CD14-positive monocyte (primary cell): ENCODE measurements at regions not wholly inside any gene's neighbourhood (a gene's known extent, or its start where the extent isn't known, plus 50 kb on each side); places are given as distances from the start of the nearest gene placed in this dataset.

Experiments used
- DNase-seq, 3 donors: peaks; one replicate each; pipeline ENCODE4 v3.0.0-alpha.2; 2011 to 2022
- H2AFZ ChIP-seq: 2 replicates; pipeline ENCODE4 v1.6.0; 2012; ENCODE audit warnings: mild to moderate bottlenecking, low read depth, low read length, inconsistent platforms; ENCODE audit not compliant: insufficient read depth, poor library complexity, severe bottlenecking
- H3K27ac ChIP-seq, 2 donors: 1 replicate in 1 of 2; 2 replicates in 1 of 2; pipeline ENCODE4 v1.5.1; 2012 to 2013; ENCODE audit warnings: low read length in 2 of 2, control low read depth in 1 of 2, inconsistent platforms in 1 of 2, low read depth in 1 of 2, mild to moderate bottlenecking in 1 of 2
- H3K27me3 ChIP-seq, 2 donors: one replicate each; pipeline versions ENCODE4 v1.6.0 to v1.6.1; 2011 to 2013; ENCODE audit warnings: low read length in 2 of 2; ENCODE audit not compliant: control insufficient read depth in 2 of 2, insufficient read depth in 2 of 2
- H3K36me3 ChIP-seq, 2 donors: replicated peaks in 1 of 2; 1 replicate in 1 of 2; 2 replicates in 1 of 2; pipeline versions ENCODE4 v1.5.1 to v1.6.1; 2012 to 2013; ENCODE audit warnings: low read length in 2 of 2, control low read depth in 1 of 2, inconsistent platforms in 1 of 2, mild to moderate bottlenecking in 1 of 2; ENCODE audit not compliant: insufficient read depth in 2 of 2, control insufficient read depth in 1 of 2
- H3K4me1 ChIP-seq, 2 donors: 1 replicate in 1 of 2; 2 replicates in 1 of 2; pipeline versions ENCODE4 v1.5.1 to v1.6.1; 2012 to 2013; ENCODE audit warnings: low read length in 2 of 2, control low read depth in 1 of 2, inconsistent platforms in 1 of 2, mild to moderate bottlenecking in 1 of 2, moderate library complexity in 1 of 2; ENCODE audit not compliant: insufficient read depth in 2 of 2, control insufficient read depth in 1 of 2
- H3K4me2 ChIP-seq: replicated peaks from 2 replicates; pipeline ENCODE3; 2012; ENCODE audit warnings: low read length, moderate library complexity, mild to moderate bottlenecking; ENCODE audit not compliant: poor library complexity, severe bottlenecking; ENCODE audit errors: extremely low read depth
- H3K4me3 ChIP-seq, 3 experiments: fragments of 200-600 bp in 1 of 3; sonication (generic) in 1 of 3; replicated peaks in 1 of 3; 1 replicate in 2 of 3; 2 replicates in 1 of 3; pipeline ENCODE4 v1.5.1; 2011 to 2013; ENCODE audit warnings: low read length in 3 of 3, mild to moderate bottlenecking in 3 of 3, control low read depth in 2 of 3, low read depth in 2 of 3, inconsistent platforms in 1 of 3, moderate library complexity in 1 of 3
- H3K79me2 ChIP-seq: 2 replicates; pipeline ENCODE4 v1.6.0; 2012; ENCODE audit warnings: mild to moderate bottlenecking, control low read depth, inconsistent platforms, low read length, moderate library complexity; ENCODE audit not compliant: insufficient read depth
- H3K9ac ChIP-seq: 2 replicates; pipeline ENCODE4 v1.6.0; 2017; ENCODE audit warnings: low read length, mild to moderate bottlenecking; ENCODE audit not compliant: insufficient read depth, poor library complexity, severe bottlenecking
- H3K9me3 ChIP-seq, 2 donors: replicated peaks in 1 of 2; 1 replicate in 1 of 2; 2 replicates in 1 of 2; pipeline versions ENCODE4 v1.5.1 to v1.6.1; 2012 to 2013; ENCODE audit warnings: low read length in 2 of 2, control low read depth in 1 of 2; ENCODE audit not compliant: control insufficient read depth in 1 of 2, insufficient read depth in 1 of 2
- H4K20me1 ChIP-seq: 2 replicates; pipeline ENCODE4 v1.6.0; 2012; ENCODE audit warnings: mild to moderate bottlenecking, low read length, control low read depth, moderate library complexity; ENCODE audit not compliant: insufficient read depth
- H3K27ac Mint-ChIP-seq, 7 donors: one replicate each; pipeline ENCODE4 v1.8.0; 2020; ENCODE audit warnings: mild to moderate bottlenecking in 7 of 7, mixed read lengths in 7 of 7, moderate library complexity in 6 of 7, inconsistent platforms in 2 of 7
- H3K27me3 Mint-ChIP-seq, 3 donors: one replicate each; pipeline ENCODE4 v1.8.0; 2021 to 2022; ENCODE audit warnings: low read depth in 3 of 3, mild to moderate bottlenecking in 3 of 3, mixed read lengths in 3 of 3, moderate library complexity in 3 of 3, inconsistent platforms in 1 of 3
- H3K36me3 Mint-ChIP-seq, 2 donors: one replicate each; pipeline ENCODE4 v1.8.0; 2020; ENCODE audit warnings: mixed read lengths in 2 of 2, inconsistent platforms in 1 of 2, mild to moderate bottlenecking in 1 of 2
- H3K4me1 Mint-ChIP-seq: one replicate; pipeline ENCODE4 v1.8.0; 2020; ENCODE audit warnings: mild to moderate bottlenecking, mixed read lengths
- H3K4me3 Mint-ChIP-seq, 2 donors: one replicate each; pipeline ENCODE4 v1.8.0; 2020; ENCODE audit warnings: mild to moderate bottlenecking in 2 of 2, mixed read lengths in 2 of 2, moderate library complexity in 1 of 2
- H3K9me3 Mint-ChIP-seq, 7 donors: one replicate each; pipeline ENCODE4 v1.8.0; 2020 to 2022; ENCODE audit warnings: mixed read lengths in 7 of 7, mild to moderate bottlenecking in 6 of 7, moderate library complexity in 6 of 7, inconsistent platforms in 2 of 7
- CTCF ChIP-seq: fragments of 200-600 bp; IDR thresholded peaks from one replicate; pipeline ENCODE4 v1.8.0; 2022; ENCODE audit warnings: antibody characterized with exemption, mild to moderate bottlenecking
- WGBS: methylation state at CpG from one replicate; pipeline ENCODE4 v1.1.5; 2013; ENCODE audit warnings: missing lambda C conversion rate; ENCODE audit not compliant: insufficient coverage; 5-methylcytosine and 5-hydroxymethylcytosine counted together
- intact Hi-C, 2 donors: fragments of 100-400 bp; cut with micrococcal nuclease; formaldehyde crosslinking; loops; one replicate each; pipeline versions ENCODE4 v1.15.0 to v1.15.1; 2023

- H3K27ac ChIP-seq = no peak overlapping the region
- H3K27me3 Mint-ChIP-seq = peaks cover 0 to 8% (median 1%) of the 10 kb centered on the region in 3 donors
Measured at GRCh38 chr16:76081967-76082366, 195.2 kb upstream of the CNTNAP4 start.

GRCh38 chr16:76106647-76107046 lies 170.6 kb upstream of the CNTNAP4 start:
- no peak overlapping the region for H3K27ac ChIP-seq
- H3K79me2 ChIP-seq = no peaks in the 10 kb centered on the region
- no peaks in the 10 kb centered on the region for H3K4me1 ChIP-seq
- H3K9me3 ChIP-seq = peaks cover 11 to 19% of the 10 kb centered on the region in 2 donors
- 85% methylated on average over 4 of the region's 6 CpGs for WGBS
- H3K9ac ChIP-seq = no peak overlapping the region
- no peak overlapping the region for H2AFZ ChIP-seq
- no peak overlapping the region for H3K4me3 ChIP-seq
- no peak overlapping the region for H3K4me2 ChIP-seq
- no peaks in the 10 kb centered on the region for H3K27me3 ChIP-seq
- no peak for DNase-seq
- Mint-ChIP-seq H3K27ac (no peak overlapping the region), H3K27me3 (no peaks in the 10 kb centered on the region), H3K4me3 (no peak overlapping the region), H3K36me3 (no peaks in the 10 kb centered on the region), H3K9me3 (peaks cover 3 to 25% (median 19%) of the 10 kb centered on the region in 7 donors), H3K4me1 (no peaks in the 10 kb centered on the region)
- no peak for TF ChIP-seq CTCF
- H4K20me1 ChIP-seq = no peaks in the 10 kb centered on the region
- no peaks in the 10 kb centered on the region for H3K36me3 ChIP-seq
- intact Hi-C loops = no loop called here

More at GRCh38 chr16:76081967-76082366, 195.2 kb upstream of the CNTNAP4 start:
- Mint-ChIP-seq H3K4me3 (no peak overlapping the region), H3K9me3 (peaks cover 0 to 5% (median 0%) of the 10 kb centered on the region in 7 donors), H3K4me1 (no peaks in the 10 kb centered on the region), H3K36me3 (no peaks in the 10 kb centered on the region), H3K27ac (no peak overlapping the region)
- Histone ChIP-seq H3K4me3 (no peak overlapping the region), H3K4me1 (no peaks in the 10 kb centered on the region), H3K9me3 (no peaks in the 10 kb centered on the region), H3K4me2 (no peak overlapping the region), H3K79me2 (no peaks in the 10 kb centered on the region), H3K9ac (no peak overlapping the region), H4K20me1 (no peaks in the 10 kb centered on the region), H3K27me3 (no peaks in the 10 kb centered on the region), H2AFZ (no peak overlapping the region), H3K36me3 (no peaks in the 10 kb centered on the region)
- intact Hi-C loops = no loop called here
- no peak for DNase-seq
- WGBS = 60% methylated on average over 2 of the region's 6 CpGs
- no peak for TF ChIP-seq CTCF
